ENCODE measurements at regions not wholly inside any gene's neighbourhood (a gene's known extent, or its start where the extent isn't known, plus 50 kb on each side); places are given as distances from the start of the nearest gene placed in this dataset.

GRCh38 chr12:59414051-59414450 lies 181.8 kb upstream of the SLC16A7 start:
- Histone ChIP-seq H3K27me3 (ENCODE audit: insufficient read depth, poor library complexity, severe bottlenecking) (no peaks in the 10 kb centered on the region), H3K9me3 (ENCODE audit: severe bottlenecking) (no peaks in the 10 kb centered on the region), H3K4me3 (ENCODE audit: severe bottlenecking) (no peak overlapping the region), H3K4me1 (ENCODE audit: insufficient read depth, poor library complexity, severe bottlenecking) (no peaks in the 10 kb centered on the region), H3K36me3 (ENCODE audit: low read depth) (no peaks in the 10 kb centered on the region), H3K27ac (ENCODE audit: poor library complexity, severe bottlenecking) (no peak overlapping the region)
- TF ChIP-seq, protein P1, sequence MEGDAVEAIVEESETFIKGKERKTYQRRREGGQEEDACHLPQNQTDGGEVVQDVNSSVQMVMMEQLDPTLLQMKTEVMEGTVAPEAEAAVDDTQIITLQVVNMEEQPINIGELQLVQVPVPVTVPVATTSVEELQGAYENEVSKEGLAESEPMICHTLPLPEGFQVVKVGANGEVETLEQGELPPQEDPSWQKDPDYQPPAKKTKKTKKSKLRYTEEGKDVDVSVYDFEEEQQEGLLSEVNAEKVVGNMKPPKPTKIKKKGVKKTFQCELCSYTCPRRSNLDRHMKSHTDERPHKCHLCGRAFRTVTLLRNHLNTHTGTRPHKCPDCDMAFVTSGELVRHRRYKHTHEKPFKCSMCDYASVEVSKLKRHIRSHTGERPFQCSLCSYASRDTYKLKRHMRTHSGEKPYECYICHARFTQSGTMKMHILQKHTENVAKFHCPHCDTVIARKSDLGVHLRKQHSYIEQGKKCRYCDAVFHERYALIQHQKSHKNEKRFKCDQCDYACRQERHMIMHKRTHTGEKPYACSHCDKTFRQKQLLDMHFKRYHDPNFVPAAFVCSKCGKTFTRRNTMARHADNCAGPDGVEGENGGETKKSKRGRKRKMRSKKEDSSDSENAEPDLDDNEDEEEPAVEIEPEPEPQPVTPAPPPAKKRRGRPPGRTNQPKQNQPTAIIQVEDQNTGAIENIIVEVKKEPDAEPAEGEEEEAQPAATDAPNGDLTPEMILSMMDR (IDR thresholded peaks at IDR 0.05; ENCODE audit: poor library complexity, severe bottlenecking), result no peak
- DNase-seq (ENCODE audit: low spot score), result no peak
- no peak for ATAC-seq (ENCODE audit: low read depth)

DNA sequence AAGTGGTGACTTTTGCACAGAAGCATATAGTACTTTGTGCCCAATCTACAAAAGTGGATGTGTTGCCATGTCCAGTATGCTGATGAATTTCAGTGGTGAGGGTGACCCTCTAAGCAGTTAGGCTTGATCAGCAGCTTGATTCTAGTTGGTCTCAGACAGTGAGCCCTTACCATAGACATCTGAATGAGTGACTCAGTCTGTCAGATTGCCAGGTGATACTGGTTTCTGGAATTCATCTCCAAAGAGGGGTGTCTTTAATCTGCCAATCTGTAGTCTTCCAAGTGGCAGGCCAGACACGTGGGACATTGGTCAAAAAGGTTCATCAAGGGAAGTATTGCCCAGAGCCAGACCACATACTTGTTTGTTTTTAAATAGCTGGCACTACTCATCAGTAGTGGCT lies 187.4 kb upstream of the SLC16A7 start:
- Histone ChIP-seq H3K9me3 (ENCODE audit: severe bottlenecking) (no peaks in the 10 kb centered on the region), H3K36me3 (ENCODE audit: low read depth) (no peaks in the 10 kb centered on the region), H3K27ac (ENCODE audit: poor library complexity, severe bottlenecking) (no peak overlapping the region), H3K27me3 (ENCODE audit: insufficient read depth, poor library complexity, severe bottlenecking) (no peaks in the 10 kb centered on the region), H3K4me1 (ENCODE audit: insufficient read depth, poor library complexity, severe bottlenecking) (no peaks in the 10 kb centered on the region), H3K4me3 (ENCODE audit: severe bottlenecking) (no peak overlapping the region)
- TF ChIP-seq, protein P1 (IDR thresholded peaks at IDR 0.05; ENCODE audit: poor library complexity, severe bottlenecking), result no peak
- DNase-seq (ENCODE audit: low spot score), result no peak
- peak; percentile 64; the same call in 2 of the 3 replicates for ATAC-seq (ENCODE audit: low read depth)

DNA sequence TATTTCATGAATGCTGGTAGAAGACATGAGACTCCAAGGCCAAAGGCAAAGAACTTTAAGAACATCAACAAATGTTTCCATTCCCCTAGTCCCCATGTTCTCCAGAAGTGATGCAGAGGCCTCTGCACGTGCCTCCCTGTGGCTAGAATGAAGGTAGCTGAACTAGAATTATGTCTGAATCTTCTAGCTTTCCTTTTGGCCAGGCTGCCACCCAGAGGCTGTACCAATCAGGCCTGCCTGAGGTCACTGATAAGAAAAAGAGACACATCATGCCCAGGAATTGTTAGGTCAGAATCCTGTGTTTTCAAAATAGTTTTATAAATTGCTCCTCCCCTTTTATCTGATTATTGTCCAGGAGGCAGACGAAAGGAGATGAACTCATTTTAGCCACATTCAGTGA lies 188.0 kb upstream of the SLC16A7 start:
- H3K9me3 ChIP-seq (ENCODE audit: severe bottlenecking), result no peaks in the 10 kb centered on the region
- ATAC-seq (ENCODE audit: low read depth) (no peak), DNase-seq (ENCODE audit: low spot score) (no peak)
- no peak overlapping the region for H3K27ac ChIP-seq (ENCODE audit: poor library complexity, severe bottlenecking)
- no peaks in the 10 kb centered on the region for H3K27me3 ChIP-seq (ENCODE audit: insufficient read depth, poor library complexity, severe bottlenecking)
- no peaks in the 10 kb centered on the region for H3K4me1 ChIP-seq (ENCODE audit: insufficient read depth, poor library complexity, severe bottlenecking)
- no peak overlapping the region for H3K4me3 ChIP-seq (ENCODE audit: severe bottlenecking)
- TF ChIP-seq, protein P1 (IDR thresholded peaks at IDR 0.05; ENCODE audit: poor library complexity, severe bottlenecking), result no peak
- no peaks in the 10 kb centered on the region for H3K36me3 ChIP-seq (ENCODE audit: low read depth)

GRCh38 chr12:59405992-59406391 lies 189.8 kb upstream of the SLC16A7 start:
- Histone ChIP-seq H3K4me3 (ENCODE audit: severe bottlenecking) (no peak overlapping the region), H3K9me3 (ENCODE audit: severe bottlenecking) (no peaks in the 10 kb centered on the region), H3K36me3 (ENCODE audit: low read depth) (no peaks in the 10 kb centered on the region), H3K27ac (ENCODE audit: poor library complexity, severe bottlenecking) (no peak overlapping the region), H3K4me1 (ENCODE audit: insufficient read depth, poor library complexity, severe bottlenecking) (no peaks in the 10 kb centered on the region), H3K27me3 (ENCODE audit: insufficient read depth, poor library complexity, severe bottlenecking) (no peaks in the 10 kb centered on the region)
- DNase-seq (ENCODE audit: low spot score) (no peak), ATAC-seq (ENCODE audit: low read depth) (no peak)
- TF ChIP-seq, protein P1 (IDR thresholded peaks at IDR 0.05; ENCODE audit: poor library complexity, severe bottlenecking), result no peak

DNA sequence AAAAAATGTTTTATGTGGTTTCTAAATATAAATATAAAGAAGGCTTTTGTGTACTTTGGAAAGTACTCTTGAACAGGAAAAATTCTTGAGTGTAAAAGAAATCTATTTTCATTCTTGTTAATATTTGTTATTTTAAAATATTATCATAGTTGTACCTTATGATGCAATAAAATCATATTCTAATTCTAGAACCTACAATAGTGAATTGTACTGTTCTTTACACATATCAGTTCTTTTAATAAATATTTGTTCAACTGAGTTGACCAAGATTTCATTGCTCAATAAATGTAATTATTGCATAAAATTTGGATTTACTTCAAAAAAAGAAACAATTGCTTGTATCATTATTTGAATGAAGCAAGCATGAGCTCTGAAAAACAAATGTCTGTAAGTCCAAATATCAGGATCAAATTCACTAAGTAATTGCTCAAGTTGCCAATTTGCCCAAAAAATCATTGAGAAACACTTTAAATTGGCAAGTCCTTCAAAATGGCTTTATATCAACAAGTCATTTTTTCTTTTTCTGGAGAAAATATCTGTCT lies 191.6 kb upstream of the SLC16A7 start:
- ATAC-seq (ENCODE audit: low read depth) (no peak), DNase-seq (ENCODE audit: low spot score) (no peak)
- TF ChIP-seq, protein P1 (IDR thresholded peaks at IDR 0.05; ENCODE audit: poor library complexity, severe bottlenecking), result no peak
- no peak overlapping the region for H3K4me3 ChIP-seq (ENCODE audit: severe bottlenecking)
- no peaks in the 10 kb centered on the region for H3K9me3 ChIP-seq (ENCODE audit: severe bottlenecking)
- no peaks in the 10 kb centered on the region for H3K36me3 ChIP-seq (ENCODE audit: low read depth)
- H3K27me3 ChIP-seq (ENCODE audit: insufficient read depth, poor library complexity, severe bottlenecking), result no peaks in the 10 kb centered on the region
- H3K27ac ChIP-seq (ENCODE audit: poor library complexity, severe bottlenecking), result no peak overlapping the region
- H3K4me1 ChIP-seq (ENCODE audit: insufficient read depth, poor library complexity, severe bottlenecking), result no peaks in the 10 kb centered on the region
